Forelimb muscle (tissue), 1 donor: ENCODE measurements at regions not wholly inside any gene's neighbourhood (a gene's known extent, or its start where the extent isn't known, plus 50 kb on each side); places are given as distances from the start of the nearest gene placed in this dataset.

Source experiments
- DNase-seq: peaks from one replicate; pipeline ENCODE4 v3.0.0-alpha.2; 2013; ENCODE audit warnings: low read depth

GRCh38 chr5:158162479-158163034, 303.6 kb upstream of the CLINT1 start:
- no peak for DNase-seq

- DNase-seq: no peak
Observed at GRCh38 chr5:158162026-158162425, 303.1 kb upstream of the CLINT1 start.

- no peak for DNase-seq
Observed at GRCh38 chr5:158159621-158160020, 300.7 kb upstream of the CLINT1 start.

- DNase-seq: no peak
Observed at GRCh38 chr5:158155811-158156505, 297.0 kb upstream of the CLINT1 start.

DNA sequence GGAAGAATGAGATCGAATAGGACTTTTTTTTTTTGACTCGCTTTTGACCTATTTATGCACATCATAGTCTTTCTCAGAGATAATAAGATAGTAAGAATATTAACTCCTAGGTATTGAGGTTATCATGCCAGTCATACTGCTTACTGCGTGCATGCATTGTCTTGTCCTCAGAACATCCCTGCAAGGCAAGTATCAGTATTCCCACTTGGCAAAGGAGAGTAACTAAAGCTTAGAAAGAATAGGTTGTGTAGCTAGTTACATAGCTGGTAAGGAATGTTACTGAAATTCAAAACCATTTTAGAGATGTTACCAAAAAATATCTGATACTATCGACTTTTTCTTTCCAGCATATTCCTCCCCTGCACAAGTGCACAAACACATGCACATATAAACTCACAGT, 296.1 kb upstream of the CLINT1 start:
- no peak for DNase-seq

DNA sequence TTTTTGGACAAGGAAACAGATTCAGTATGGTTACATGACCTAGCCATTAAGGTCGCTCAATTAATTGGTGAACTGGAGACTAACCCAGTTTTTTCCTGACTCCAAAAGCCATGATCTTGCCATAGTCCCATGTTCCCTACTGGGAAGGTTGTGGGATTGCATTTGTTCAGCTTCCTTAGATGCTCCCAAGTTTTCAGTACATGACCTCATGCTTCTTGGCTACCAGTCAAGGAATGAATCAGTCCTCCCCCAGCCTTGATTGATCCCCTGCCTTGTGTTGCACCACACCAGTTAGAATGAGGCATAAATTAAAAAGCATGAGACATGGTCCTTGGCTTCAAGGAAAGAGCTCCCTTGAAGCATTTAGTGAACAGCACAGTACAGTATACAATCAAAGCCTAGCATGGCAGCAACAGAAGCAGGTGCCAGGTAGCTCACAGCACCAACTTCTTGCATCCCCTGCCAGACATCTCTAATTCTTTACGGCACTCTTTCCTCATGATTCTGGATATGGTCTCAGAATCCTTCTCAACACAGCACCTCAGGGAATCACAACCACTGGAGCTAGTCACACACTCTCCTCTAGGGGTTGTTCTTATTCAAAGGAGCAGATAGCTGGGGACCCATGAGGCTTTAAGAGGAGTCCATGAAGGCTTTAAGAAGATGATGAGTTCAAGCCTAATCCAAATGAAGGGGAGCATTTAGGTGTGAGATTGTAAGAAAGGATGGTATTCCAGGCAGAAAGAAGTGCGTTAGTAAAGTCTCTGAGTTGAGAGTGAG, 295.5 kb upstream of the CLINT1 start:
- DNase-seq: peak; percentile 59

GRCh38 chr5:158153508-158153907, 294.6 kb upstream of the CLINT1 start:
- no peak for DNase-seq

DNA sequence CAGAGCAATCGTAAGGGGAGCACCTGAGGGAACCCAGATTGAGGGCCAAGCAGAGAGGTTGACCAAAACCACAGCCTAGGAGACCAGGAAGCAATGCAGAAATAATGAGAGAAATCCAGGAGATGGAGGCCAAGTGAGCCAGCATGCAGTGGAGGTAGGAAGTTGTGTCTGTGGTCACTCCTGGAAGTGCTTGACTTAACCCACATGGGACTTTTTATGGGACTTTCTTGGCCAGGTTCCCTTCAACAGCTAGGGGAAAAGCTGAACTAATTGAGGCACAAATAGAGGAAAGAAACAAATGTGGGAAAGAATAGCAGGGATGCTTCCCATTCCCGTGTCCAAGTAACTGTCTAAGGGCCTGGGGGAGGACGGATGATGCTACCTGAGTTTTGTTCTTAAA, 293.2 kb upstream of the CLINT1 start:
- no peak for DNase-seq

- DNase-seq: no peak
Observed at GRCh38 chr5:158147227-158147626, 288.3 kb upstream of the CLINT1 start.

- DNase-seq: no peak
Observed at GRCh38 chr5:158145827-158146226, 286.9 kb upstream of the CLINT1 start.

GRCh38 chr5:158143081-158143480, 284.1 kb upstream of the CLINT1 start:
- no peak for DNase-seq

DNA sequence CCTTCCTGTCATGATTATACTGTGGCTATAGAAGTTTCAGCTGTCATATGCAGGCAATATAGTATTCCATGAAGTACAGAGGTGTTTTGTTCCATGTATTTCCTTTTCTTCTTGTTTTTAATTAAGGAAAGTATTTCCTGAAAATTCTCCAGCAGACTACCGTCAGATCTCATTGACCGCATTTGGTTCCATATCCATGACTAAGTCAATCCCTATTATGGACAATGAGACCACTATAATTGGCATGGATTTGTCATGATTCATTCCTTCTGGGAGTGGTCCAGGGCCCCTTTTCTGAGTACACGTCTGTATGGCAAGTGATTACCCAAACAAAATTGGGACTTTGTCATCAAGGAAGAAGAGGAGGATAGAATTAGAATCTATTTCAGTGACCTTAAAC, 283.2 kb upstream of the CLINT1 start:
- DNase-seq: no peak

- no peak for DNase-seq
Observed at GRCh38 chr5:158140120-158140731, 281.3 kb upstream of the CLINT1 start.

- no peak for DNase-seq
Observed at GRCh38 chr5:158139161-158139560, 280.2 kb upstream of the CLINT1 start.

- DNase-seq: no peak
Observed at GRCh38 chr5:158135682-158136179, 276.8 kb upstream of the CLINT1 start.

- no peak for DNase-seq
Observed at GRCh38 chr5:158133369-158133768, 274.4 kb upstream of the CLINT1 start.

- DNase-seq: no peak
Observed at GRCh38 chr5:158127536-158127935, 268.6 kb upstream of the CLINT1 start.

- no peak for DNase-seq
Observed at GRCh38 chr5:158126442-158127405, 267.8 kb upstream of the CLINT1 start.

DNA sequence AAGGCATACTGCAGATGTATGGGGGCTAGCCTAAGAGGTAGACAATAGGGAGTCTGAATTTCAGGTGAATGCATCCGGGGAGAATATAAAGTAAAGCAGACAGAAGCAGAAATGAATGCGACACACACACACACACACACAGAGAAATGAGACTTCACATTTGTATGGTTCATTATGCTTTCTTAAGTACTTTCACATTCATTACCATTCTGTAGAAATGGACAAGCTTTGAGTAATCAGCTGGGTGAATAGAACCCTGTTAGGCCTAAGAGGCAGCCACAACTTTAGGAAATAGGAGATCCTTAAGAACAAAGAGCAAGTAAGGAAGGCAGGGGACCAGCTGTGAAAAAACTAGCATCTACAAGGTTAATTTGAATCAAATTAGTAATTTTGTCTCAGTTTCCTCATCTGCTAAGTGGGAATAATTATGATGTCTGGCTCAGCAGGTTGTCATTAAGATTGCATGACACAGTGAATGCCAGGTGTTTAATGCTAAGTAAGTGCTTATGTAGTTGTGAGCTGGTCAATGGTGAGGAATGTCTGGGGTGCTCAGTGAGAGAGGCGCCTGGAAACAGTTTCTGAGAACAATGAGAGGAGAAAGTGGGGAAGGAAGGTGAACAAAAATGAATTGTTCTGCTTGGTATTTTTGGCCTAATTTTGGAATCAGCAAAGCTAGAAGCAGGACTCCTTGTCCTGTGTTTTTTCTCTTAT, 265.8 kb upstream of the CLINT1 start:
- no peak for DNase-seq

GRCh38 chr5:158123595-158123994, 264.6 kb upstream of the CLINT1 start:
- no peak for DNase-seq

- no peak for DNase-seq
Observed at GRCh38 chr5:158121678-158122077, 262.7 kb upstream of the CLINT1 start.
